ENCODE measurements at regions not wholly inside any gene's neighbourhood (a gene's known extent, or its start where the extent isn't known, plus 50 kb on each side); places are given as distances from the start of the nearest gene placed in this dataset.

GRCh38 chr7:125444864-125445263, 515.2 kb upstream of the POT1 start:
- no peak for TF ChIP-seq ARNT (IDR thresholded peaks at IDR 0.05)
- no peak for TF ChIP-seq TARDBP (IDR thresholded peaks at IDR 0.05)
- TF ChIP-seq FOXM1 (IDR thresholded peaks at IDR 0.05; ENCODE audit: borderline replicate concordance) = no peak
- TF ChIP-seq FOXA1 (IDR thresholded peaks at IDR 0.05) = no peak
- TF ChIP-seq NFRKB (IDR thresholded peaks at IDR 0.05) = no peak
- no peak for TF ChIP-seq BHLHE40 (IDR thresholded peaks at IDR 0.05; ENCODE audit: borderline replicate concordance)
- no peak for TF ChIP-seq CTBP1 (IDR thresholded peaks at IDR 0.05; ENCODE audit: borderline replicate concordance)

Data from HEK293T (cell line).